GM19455 (cell line): ENCODE measurements at regions not wholly inside any gene's neighbourhood (a gene's known extent, or its start where the extent isn't known, plus 50 kb on each side); places are given as distances from the start of the nearest gene placed in this dataset.
"Not testable (repeated sequence)": the region's sequence is repeated elsewhere in the genome, so short reads cannot be mapped to it uniquely, and the experiment has no call there.

Source experiments
- ATAC-seq: cut with Tn5 transposase; IDR thresholded peaks from one replicate; pipeline ENCODE4 v1.9.1; 2021; ENCODE audit not compliant: unreplicated experiment

DNA sequence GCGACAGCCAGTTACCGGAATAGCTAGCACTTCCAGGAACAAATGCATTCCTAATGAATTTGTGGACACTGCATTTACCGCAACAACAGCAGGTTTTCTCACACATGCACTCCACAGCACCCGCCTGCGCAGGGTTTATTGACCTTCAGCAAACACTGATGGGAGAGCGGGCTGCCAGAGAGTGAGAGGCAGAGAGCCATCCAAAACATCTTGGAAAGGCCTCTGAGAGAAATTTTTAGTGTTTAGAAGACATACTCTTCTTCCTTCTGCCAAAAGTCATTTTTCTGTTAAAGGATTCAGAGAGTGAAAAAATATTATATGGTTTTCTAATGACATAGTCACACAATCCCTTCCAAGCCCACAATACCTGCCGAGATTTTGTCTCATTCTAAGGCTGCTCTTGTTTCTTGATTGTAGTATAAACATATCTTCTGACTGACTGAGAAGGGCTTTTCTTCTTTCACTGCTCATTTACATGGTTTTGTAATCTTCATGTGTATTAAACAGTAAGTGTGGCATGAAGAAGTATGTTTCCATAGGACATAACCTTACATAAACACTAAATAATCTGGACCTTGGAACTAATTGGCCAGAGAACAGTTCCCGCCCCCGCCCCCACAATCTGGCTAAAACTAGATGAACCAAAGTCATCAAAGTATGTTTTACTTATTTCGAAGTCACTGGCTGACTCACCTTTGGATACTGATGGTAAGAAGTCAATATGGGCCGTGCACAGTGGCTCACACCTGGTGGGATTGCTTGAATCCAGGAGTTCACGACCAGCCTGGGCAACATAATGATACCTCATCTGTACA lies 432.5 kb upstream of the MEF2C start:
- ATAC-seq = no peak

DNA sequence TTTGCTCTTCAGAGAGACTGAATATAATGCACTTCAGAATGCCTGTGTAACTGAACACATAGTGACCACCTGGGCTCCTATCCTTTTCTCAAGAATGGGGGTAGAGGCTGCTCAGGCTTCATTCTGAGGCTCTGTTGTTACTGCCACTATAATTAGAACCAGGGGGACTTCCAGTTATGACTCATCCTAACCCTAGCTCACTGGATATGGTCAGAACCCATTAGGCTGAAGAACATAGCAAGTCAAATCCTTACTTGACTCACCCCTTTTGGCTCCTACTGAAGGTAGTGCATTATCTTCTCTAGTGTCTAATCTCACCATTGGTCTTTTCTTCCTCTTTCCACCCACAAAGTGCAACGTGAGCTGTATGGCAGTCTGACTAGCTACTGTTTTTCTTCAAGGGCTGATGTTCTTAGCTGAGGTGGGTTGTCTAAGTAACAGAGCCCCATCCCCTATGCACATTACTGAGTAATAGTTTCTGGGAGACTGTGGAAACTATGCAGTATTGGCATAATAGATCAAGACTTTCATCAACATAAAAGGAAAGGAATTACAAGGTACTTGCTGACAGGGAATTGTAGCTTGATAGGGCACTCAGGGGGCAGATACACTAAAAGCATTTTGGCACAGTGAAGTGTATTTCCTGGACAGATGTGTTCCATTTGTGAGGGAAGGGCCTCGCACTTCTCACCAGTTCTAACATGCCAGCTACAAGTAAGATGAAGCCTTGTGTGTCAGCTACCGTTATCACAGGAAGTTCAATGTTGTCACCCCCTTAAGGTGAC lies 431.0 kb upstream of the MEF2C start:
- ATAC-seq = peak; percentile 97

DNA sequence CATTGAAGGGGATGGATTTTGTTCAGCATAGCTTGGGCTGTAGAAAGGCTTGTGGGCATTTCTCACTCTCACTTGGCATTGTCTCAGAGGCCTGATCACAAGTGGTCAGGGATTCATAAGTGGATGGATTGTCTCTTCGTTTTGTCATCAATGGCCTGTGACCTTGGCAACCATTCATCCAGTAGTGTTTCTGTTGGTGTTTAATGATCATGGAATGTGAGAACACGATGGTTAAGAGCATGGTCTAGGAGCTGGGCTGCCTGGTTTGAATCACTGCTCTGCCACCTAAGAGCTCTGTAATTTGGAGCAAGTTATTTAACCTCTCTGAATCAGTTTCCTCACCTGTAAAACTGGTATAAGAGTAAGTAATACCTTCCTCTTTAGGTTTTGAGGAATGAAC lies 430.1 kb upstream of the MEF2C start:
- ATAC-seq = no peak

DNA sequence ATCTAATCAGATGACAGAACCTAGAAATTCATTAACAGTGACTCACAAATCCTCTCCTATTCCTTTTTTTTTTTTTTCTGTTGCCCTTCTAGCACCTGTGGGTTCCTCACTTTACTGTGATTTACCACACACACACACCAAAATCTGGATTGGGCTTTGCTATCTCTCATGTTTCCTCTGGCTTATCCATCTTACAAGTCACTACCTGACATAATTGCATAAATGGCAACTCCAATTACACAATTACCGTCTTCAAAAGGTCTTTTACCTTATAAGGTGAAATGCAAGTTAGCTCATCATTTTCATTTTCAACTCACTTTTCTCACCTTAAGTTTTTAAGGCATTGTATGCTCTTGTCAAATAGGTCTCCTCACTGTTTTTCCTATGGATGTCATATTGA lies 426.3 kb upstream of the MEF2C start:
- ATAC-seq = no peak

DNA sequence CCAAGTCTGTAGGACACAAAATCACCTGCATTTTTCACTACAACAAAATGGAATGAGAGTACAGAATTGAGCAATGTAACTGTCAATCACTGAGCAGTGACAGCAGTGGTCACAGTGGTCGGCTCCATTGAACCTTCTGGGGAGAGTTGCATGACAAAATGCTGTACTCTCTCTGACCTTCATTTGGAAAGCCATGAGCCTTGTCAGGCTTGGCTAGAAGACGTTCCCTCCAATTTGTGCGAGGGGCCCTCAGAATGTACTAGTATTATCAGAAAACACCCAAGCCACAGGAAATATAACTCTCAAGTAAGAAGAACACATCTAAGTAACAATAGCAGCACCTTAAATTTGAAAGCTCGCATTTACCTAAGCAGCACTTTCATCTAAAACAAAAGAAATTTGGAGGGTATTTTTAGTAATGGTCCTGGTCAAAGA lies 425.6 kb upstream of the MEF2C start:
- ATAC-seq = peak; percentile 86

DNA sequence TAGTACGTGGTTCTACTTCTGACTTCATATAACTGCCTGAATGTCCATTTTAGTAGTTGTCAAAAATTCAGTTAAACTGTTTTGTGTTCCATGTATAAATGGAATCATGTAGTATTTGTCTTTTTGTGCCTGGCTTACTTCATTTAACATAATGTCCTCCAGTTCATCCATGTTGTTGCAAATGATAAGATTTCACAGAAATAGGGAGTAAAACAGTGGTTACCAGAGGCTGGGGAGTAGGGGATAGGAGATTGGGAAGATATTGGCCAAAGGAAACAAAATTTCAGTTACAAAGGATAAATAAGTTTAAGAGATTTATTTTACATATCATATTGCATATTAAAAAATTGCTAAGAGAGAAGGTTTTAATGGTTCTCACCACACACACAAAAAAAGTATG lies 425.0 kb upstream of the MEF2C start:
- no peak for ATAC-seq

DNA sequence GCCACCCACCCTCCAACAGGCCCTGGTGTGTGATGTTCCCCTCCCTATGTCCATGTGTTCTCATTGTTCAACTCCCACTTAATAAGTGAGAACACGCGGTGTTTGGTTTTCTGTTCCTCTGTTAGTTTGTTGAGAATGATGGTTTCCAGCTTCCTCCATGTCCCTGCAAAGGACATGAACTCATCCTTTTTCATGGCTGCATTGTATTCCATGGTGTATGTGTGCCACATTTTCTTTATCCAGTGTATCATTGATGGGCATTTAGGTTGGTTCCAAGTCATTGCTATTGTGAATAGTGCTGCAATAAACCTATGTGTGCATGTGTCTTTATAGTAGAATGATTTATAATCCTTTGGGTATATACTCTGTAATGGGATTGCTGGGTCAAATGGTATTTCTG lies 424.2 kb upstream of the MEF2C start:
- ATAC-seq = not testable (repeated sequence)

DNA sequence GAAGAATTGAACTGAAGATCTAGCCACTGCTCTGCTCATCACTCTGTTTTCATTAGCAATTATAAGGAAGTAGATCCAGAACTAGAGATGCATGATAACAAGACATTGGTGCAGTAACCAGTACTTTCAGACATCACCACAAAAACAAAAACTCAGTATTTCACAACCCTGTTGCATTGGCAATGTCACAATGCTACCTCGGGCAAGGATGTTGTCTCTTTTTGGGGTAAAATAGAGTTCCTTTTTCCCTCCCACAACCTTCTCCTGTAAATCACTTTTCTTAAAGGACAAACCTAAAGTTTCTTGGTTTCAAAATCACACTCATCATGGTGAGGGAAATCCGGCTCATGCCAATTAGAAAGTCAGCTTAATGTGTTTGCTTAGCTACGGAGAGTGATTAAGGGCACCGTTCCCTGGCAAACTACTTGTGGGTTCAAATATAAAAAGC lies 420.1 kb upstream of the MEF2C start:
- peak; percentile 56 for ATAC-seq

DNA sequence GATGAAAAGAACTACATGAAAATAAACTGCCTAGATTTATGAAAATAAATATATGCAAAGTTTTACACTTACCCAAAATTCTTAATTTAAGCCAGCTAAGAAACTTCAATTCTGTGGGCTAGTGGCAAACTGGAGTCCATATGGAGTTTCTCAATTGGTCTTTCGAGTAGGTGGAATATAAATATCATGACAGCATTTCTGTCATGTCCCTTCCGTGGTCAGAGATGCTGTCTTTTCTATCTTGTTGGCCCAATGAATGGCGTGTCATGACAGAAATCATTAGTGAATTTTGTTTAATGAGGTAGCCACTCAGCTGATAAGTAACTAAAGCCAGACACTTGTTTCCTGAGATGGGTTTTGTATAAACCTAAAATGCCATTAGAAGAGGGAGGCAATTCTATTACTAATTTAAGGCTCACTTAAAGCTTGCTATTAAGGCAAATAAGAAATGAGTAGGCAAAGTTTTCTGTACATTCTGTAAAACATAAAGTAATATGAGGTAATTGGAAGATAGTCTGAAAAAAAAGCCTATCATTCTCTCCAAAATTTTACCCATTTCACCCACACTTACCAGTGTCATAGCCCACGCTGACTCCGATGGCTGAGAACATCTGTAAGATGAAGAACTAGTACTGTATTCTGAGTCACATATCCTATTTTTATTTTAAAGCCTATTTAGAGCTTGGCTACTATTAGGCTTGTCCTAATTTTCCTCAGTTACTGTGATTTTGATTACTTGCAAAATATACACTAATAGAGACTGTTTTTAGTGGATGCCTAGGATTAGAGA lies 419.3 kb upstream of the MEF2C start:
- ATAC-seq = peak; percentile 33

DNA sequence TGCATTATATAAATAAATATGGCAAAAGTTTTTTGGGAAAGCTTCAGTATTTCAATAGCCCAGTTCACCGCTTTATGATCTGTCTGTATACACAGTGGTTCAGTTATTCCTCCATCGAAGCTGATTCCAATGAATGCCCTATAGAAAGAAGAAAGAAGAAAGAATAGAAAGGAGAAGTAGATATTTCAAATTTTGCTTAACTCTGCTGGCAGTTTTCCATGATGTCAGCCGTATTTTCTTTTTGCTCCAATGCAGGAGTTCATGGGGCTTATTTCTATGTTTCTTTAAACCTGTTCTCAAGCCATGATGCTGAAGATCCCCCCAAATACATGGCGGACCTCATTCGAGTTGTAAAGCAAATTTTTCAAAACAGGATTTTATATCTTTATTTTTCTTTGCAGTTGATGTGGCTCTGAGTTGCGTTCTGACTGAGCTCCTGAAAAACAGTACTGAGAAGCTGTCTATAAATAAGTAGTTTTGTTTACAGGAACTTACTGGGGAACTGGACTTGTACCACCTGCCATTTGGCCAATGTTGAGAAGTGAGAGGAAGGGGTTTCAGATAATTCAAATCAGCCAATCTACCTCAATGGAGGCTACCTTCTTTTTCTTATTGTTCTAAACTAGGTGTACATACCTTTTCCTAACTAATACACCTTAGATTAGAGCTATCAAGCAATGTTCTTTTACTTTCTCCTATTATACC lies 418.5 kb upstream of the MEF2C start:
- peak; percentile 86 for ATAC-seq

DNA sequence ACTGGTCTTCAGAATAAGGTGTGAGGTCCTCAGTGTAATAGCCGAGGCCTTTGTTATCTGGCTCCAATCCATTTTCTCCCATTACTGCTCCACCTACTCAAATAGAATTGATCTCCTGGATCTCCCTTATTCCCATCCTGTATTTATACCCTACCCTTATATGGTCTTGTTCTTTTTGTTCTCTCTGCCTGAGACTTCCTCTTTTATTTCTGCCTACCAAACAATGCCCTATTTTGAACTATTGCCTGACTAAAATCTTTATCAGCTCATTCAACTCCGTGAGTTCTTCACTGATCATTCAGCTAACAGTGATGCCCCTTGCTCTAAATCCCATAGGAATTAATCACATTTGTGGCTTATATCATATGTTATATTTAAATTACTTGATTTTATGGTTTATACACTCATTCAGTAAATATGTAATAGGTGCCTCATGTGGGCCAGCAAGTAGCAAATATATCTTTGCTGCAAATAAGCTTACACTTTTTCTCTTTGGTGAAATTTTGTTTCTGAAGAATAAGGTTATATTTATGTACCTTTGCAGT lies 417.5 kb upstream of the MEF2C start:
- ATAC-seq = no peak

DNA sequence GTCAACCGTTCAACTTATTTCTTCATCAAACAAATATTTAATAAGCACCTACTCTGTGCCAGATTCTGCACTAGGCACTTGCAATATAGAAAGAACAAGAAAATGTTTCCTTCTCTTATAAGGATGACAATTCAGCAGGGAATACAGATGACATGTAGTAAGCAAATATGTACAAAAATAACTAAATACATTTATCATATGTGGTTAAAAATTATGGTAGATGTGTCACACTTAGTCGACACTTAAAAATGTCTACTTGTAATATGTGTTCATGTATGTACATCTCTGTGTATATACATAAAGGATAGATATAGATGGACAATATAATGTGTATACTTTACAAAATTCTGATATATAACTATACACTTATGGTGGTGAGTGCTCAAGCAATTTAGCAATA lies 417.0 kb upstream of the MEF2C start:
- ATAC-seq = no peak

DNA sequence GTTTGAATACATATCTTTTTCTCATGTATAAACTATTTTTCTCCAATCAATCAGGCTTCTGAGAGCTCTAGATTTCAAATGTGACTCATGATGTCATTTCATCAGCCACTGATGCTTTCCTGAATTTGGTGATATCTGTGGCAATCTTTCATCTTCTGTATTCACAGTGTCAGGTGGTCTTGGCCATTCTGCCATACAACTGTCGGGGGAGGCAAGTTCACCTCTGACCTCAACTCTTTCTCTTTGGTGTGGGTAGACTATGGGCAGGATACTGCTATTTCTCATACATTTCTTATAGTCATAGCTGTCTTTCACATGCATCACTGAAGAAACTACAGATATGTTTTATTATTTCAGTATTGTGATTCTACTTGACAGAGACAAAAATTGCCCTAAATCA lies 414.1 kb upstream of the MEF2C start:
- ATAC-seq = no peak

DNA sequence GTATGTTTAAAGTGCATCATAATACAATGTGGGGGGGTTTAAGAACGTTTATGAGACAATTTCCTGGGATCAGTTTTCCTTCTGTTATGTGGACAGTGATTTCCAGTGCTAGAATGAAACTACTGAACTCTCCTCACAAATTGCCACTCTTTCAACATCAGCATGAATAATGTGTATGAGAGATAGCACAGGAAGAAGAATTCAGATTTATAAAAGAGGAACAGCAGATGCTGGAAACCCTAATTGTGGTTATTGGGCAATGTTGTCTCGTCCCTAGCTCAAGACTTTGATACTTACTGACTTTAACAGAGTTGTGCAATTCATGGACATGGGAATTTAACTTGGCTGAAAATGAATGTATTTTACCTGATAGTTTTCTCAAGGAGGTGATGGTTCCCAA lies 410.8 kb upstream of the MEF2C start:
- no peak for ATAC-seq

DNA sequence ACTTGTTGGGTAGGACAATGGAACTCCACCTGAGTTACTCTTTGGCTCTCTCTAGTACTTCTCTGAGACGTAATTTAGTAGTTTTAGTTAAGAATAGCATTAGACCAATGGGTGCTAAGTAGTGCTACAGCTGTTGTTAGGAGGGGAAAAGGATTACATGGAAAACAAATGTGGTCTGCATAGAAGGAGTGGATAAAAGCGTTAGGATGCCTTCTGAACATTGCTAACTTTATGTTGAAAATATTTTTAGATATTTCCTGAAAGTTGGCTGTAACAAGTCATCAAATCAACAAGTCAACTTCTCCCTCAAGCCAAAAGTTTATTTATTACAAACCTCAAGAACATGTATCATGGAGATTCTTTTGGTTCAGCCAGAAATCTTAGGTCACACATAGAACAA lies 409.5 kb upstream of the MEF2C start:
- ATAC-seq = no peak

DNA sequence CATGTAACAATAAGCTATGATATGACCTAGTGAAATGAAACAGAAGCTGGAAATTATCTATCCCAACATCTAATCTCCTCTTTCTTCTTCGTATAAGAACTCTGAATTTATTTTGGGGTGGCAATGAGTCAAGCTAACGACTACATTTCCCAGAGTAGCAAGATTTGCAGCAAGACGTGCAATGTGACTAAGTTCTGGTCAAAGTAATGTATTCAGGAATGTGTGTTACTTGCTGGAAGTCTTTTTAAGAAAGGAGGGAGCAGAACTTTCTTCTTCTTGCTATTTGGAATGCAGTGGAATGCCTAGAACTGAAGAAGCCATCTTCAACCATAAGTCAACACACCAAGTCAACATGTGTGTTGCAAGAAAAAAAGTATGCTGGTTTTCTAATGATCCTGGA lies 406.6 kb upstream of the MEF2C start:
- ATAC-seq = no peak

DNA sequence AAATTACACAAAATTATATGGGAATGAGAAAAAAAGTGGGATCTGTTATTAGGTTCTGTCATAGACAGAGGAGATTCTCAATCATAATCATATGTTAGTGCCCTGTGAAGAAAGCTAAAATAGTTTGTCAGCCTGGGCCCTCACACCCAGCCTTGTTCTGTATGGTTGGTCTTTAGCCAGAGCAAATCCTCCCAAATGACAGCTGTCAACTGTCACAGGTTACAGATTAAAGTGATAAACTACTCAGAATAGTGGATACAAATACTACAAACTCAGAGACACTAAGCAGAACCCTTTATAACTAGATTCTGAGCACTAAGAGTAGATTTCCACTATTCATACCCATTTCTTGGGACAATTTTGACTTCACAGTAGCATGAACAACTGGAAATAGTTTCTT lies 405.0 kb upstream of the MEF2C start:
- ATAC-seq = no peak

DNA sequence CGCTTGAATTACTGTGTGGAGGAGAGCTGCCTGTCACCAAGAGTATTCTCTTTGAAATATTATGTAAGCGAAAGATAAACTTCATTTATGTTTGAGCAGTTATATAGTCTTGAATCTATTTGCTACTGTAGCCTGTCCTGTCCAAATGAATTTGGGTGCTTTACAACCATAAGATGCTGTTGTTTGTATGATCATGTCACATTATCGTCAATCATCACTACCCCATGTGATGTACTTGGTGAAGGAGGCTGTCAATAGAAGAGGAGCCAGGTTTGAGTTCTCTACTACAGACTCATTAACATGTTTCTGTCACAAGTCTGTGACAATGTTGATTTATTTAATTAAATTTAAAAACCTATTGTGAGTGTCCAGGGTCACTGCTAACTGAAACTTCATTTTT lies 403.3 kb upstream of the MEF2C start:
- no peak for ATAC-seq

DNA sequence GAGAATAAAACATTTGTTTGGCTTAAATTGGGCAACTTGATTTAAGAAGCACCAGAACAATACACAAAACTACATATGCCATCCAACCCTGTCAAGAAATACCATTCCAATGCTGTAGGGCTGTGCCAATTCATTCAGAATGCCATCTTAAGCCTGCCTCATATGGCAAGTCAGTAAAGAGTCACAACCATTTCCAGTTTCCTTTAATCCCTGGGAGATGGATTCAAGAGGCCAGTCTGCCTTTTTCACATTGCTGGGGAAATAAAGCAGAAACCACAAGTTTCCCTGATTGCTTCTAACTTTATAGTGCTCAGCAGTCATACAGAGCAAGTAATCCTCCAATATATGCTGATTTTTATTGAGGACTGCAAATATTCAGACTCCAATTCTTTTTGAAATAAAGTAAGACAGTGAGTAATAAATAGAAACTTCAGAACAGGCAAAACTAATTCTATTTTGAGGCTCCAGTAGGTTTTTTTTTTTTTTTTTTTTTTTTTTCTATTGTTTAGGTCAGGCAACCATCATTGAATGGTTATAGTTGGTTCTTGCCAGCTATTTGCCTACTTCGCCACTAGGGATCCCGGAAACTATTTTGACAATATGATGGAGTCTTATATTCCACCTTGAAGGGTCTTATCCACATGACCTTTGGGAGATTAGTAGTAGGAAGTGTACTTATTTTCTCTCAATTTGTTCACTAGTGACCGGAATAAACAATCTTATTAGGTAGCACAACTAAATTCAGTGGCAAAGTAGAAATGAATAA lies 400.9 kb upstream of the MEF2C start:
- ATAC-seq = no peak
